H7 (cell line): ENCODE measurements at regions not wholly inside any gene's neighbourhood (a gene's known extent, or its start where the extent isn't known, plus 50 kb on each side); places are given as distances from the start of the nearest gene placed in this dataset.

Source experiments
- DNase-seq: peaks from one replicate; pipeline ENCODE4 v3.0.0; 2012
- H3K27me3 ChIP-seq: 2 replicates; pipeline ENCODE4 v1.6.0; 2011; ENCODE audit warnings: mild to moderate bottlenecking, low read length; ENCODE audit not compliant: control insufficient read depth, insufficient read depth
- H3K36me3 ChIP-seq: replicated peaks from 2 replicates; pipeline ENCODE4 v1.5.1; 2011; ENCODE audit warnings: low read length; ENCODE audit not compliant: control insufficient read depth, insufficient read depth
- H3K4me3 ChIP-seq: 2 replicates; pipeline ENCODE4 v1.5.1; 2011; ENCODE audit warnings: low read depth, mild to moderate bottlenecking, control low read depth, low read length, moderate library complexity; ENCODE audit not compliant: insufficient read depth

- H3K27me3 ChIP-seq, result no peaks in the 10 kb centered on the region
- no peak overlapping the region for H3K4me3 ChIP-seq
- DNase-seq, result no peak
- H3K36me3 ChIP-seq, result no peaks in the 10 kb centered on the region
These were observed 68.8 kb upstream of the ALDH1A3 start for GRCh38 chr15:100810831-100811230.

- no peak for DNase-seq
- H3K27me3 ChIP-seq, result no peaks in the 10 kb centered on the region
- H3K36me3 ChIP-seq, result no peaks in the 10 kb centered on the region
- H3K4me3 ChIP-seq, result no peak overlapping the region
These were observed 66.8 kb upstream of the ALDH1A3 start for GRCh38 chr15:100812802-100813201.

GRCh38 chr15:100818927-100819326, 60.7 kb upstream of the ALDH1A3 start:
- Histone ChIP-seq H3K27me3 (no peaks in the 10 kb centered on the region), H3K36me3 (no peaks in the 10 kb centered on the region), H3K4me3 (no peak overlapping the region)
- no peak for DNase-seq

- H3K4me3 ChIP-seq, result no peak overlapping the region
- no peaks in the 10 kb centered on the region for H3K36me3 ChIP-seq
- no peaks in the 10 kb centered on the region for H3K27me3 ChIP-seq
- DNase-seq, result no peak
These were observed 59.1 kb upstream of the ALDH1A3 start for GRCh38 chr15:100820528-100820927.

- no peak overlapping the region for H3K4me3 ChIP-seq
- no peaks in the 10 kb centered on the region for H3K27me3 ChIP-seq
- no peak for DNase-seq
- no peaks in the 10 kb centered on the region for H3K36me3 ChIP-seq
These were observed 58.3 kb upstream of the ALDH1A3 start for GRCh38 chr15:100821327-100821726.

- Histone ChIP-seq H3K36me3 (no peaks in the 10 kb centered on the region), H3K27me3 (no peaks in the 10 kb centered on the region), H3K4me3 (no peak overlapping the region)
- no peak for DNase-seq
These were observed 55.4 kb upstream of the ALDH1A3 start for GRCh38 chr15:100824211-100824610.

GRCh38 chr15:100829457-100829856, 50.2 kb upstream of the ALDH1A3 start:
- no peak overlapping the region for H3K4me3 ChIP-seq
- no peak for DNase-seq
- H3K36me3 ChIP-seq, result no peaks in the 10 kb centered on the region
- no peaks in the 10 kb centered on the region for H3K27me3 ChIP-seq
